K562 (cell line): ENCODE measurements at regions not wholly inside any gene's neighbourhood (a gene's known extent, or its start where the extent isn't known, plus 50 kb on each side); places are given as distances from the start of the nearest gene placed in this dataset.

Experiments used
- ATAC-seq: fragments of 200-7000 bp; cut with Tn5 transposase; 3 replicates; pipeline ENCODE4 v1.9.1; 2020; ENCODE audit warnings: moderate library complexity
- BruUV-seq: library from RNA; stranded (reverse); fragments of 400-500 nt; replicated peaks from 2 replicates; lab custom pipeline; 2021; lab: Mats Ljungman, UMichigan
- CTCF ChIA-PET: fragments of 300-600 bp; formaldehyde crosslinking; extraction: SDS; loops from one replicate; lab custom pipeline; 2021; ENCODE audit warnings: low intra/inter-chr PET ratio; lab: Yijun Ruan, JAX
- POLR2A ChIA-PET: fragments of 300-600, 350-650 bp; sonication (Branson Sonifier 250); formaldehyde crosslinking; extraction: SDS; loops from one replicate; lab custom pipeline; 2021; ENCODE audit warnings: antibody characterized with exemption, inconsistent platforms; lab: Yijun Ruan, JAX
- DNase-seq, 4 experiments: peaks; one replicate each; pipeline versions ENCODE4 v3.0.0 to v3.0.0-alpha.2; 2011 to 2018; ENCODE audit warnings: low spot score in 3 of 4, mixed read lengths in 3 of 4; ENCODE audit errors: extremely low read depth in 1 of 4
- FAIRE-seq: peaks from 2 replicates; lab custom pipeline; 2011; peaks lifted over from hg19 to GRCh38; lab: Jason Lieb, UNC
- H2AFZ ChIP-seq: 2 replicates; pipeline ENCODE4 v1.6.0; 2011; ENCODE audit warnings: low read depth, low read length, control low read depth, inconsistent platforms
- H3K27ac ChIP-seq: fragments of 200-600 bp; 3 replicates; pipeline ENCODE4 v1.8.0; 2011; ENCODE audit warnings: low read depth, mild to moderate bottlenecking, control low read depth, inconsistent platforms, low read length, moderate library complexity, mixed read lengths; ENCODE audit errors: extremely low read depth
- H3K27me3 ChIP-seq, 2 experiments: fragments of 300-600 bp in 1 of 2; 2 replicates in 1 of 2; 3 replicates in 1 of 2; pipeline versions ENCODE4 v1.6.0 to v1.8.0; 2011; ENCODE audit warnings: inconsistent platforms in 2 of 2, low read length in 2 of 2, mild to moderate bottlenecking in 1 of 2, mixed read lengths in 1 of 2, moderate library complexity in 1 of 2; ENCODE audit not compliant: control insufficient read depth in 2 of 2, insufficient read depth in 2 of 2
- H3K36me3 ChIP-seq: fragments of 300-600 bp; 3 replicates; pipeline ENCODE4 v1.8.0; 2011; ENCODE audit warnings: mild to moderate bottlenecking, low read length, inconsistent platforms; ENCODE audit not compliant: control insufficient read depth, insufficient read depth
- H3K4me1 ChIP-seq, 2 experiments: fragments of 200-600 bp in 1 of 2; replicated peaks in 1 of 2; 2 replicates in 1 of 2; 3 replicates in 1 of 2; pipeline versions ENCODE4 v1.5.1 to v1.8.0; 2011; ENCODE audit warnings: inconsistent platforms in 2 of 2, low read length in 2 of 2, mild to moderate bottlenecking in 1 of 2, mixed read lengths in 1 of 2, moderate library complexity in 1 of 2; ENCODE audit not compliant: control insufficient read depth in 2 of 2, insufficient read depth in 2 of 2
- H3K4me2 ChIP-seq: 2 replicates; pipeline ENCODE4 v1.6.1; 2011; ENCODE audit warnings: low read length, control low read depth, inconsistent platforms, mixed read lengths; ENCODE audit not compliant: insufficient read depth
- H3K4me3 ChIP-seq: fragments of 200-600 bp; sonication (generic), shearing (Covaris generic); 2 replicates; pipeline ENCODE4 v1.5.1; 2016; ENCODE audit warnings: control low read depth, inconsistent platforms
- H3K79me2 ChIP-seq: fragments of 200-600 bp; 3 replicates; pipeline ENCODE4 v1.8.0; 2011; ENCODE audit warnings: low read length, inconsistent platforms; ENCODE audit not compliant: control insufficient read depth, insufficient read depth
- H3K9ac ChIP-seq, 2 experiments: 2 replicates each; pipeline versions ENCODE4 v1.6.0 to v1.6.1; 2011; ENCODE audit warnings: low read depth in 2 of 2, low read length in 2 of 2, control low read depth in 1 of 2, inconsistent platforms in 1 of 2, mild to moderate bottlenecking in 1 of 2, mixed read lengths in 1 of 2; ENCODE audit not compliant: insufficient read depth in 1 of 2
- H3K9me1 ChIP-seq: one replicate; pipeline ENCODE4 v1.6.0; 2011; ENCODE audit warnings: inconsistent platforms, mild to moderate bottlenecking, low read length, moderate library complexity; ENCODE audit not compliant: control insufficient read depth, insufficient read depth
- H3K9me3 ChIP-seq: replicated peaks from 2 replicates; pipeline ENCODE4 v1.5.1; 2011; ENCODE audit warnings: low read depth, low read length, inconsistent platforms; ENCODE audit not compliant: control insufficient read depth, insufficient read depth
- H4K20me1 ChIP-seq: replicated peaks from 2 replicates; pipeline ENCODE4 v1.6.1; 2011; ENCODE audit warnings: low read length, inconsistent platforms, mixed read lengths; ENCODE audit not compliant: control insufficient read depth, insufficient read depth
- HEY1 ChIP-seq: fragments of 250-450 bp; sonication (Bioruptor Pico); IDR thresholded peaks from 2 replicates; pipeline ENCODE4 v1.5.0; 2020; ENCODE audit warnings: mild to moderate bottlenecking, moderate library complexity, borderline replicate concordance
- HIVEP1 ChIP-seq: fragments of 250-450 bp; sonication (Bioruptor Pico); IDR thresholded peaks from 2 replicates; pipeline ENCODE4 v1.4.0; 2020; ENCODE audit warnings: mild to moderate bottlenecking
- MAZ ChIP-seq, 2 experiments: fragments of 450-650 bp in 1 of 2; sonication (generic) in 1 of 2; formaldehyde crosslinking; IDR thresholded peaks in 1 of 2; conservative IDR thresholded peaks in 1 of 2; 2 replicates each; pipeline versions ENCODE4 v1.4.0 to v1.5.0; 2020; ENCODE audit warnings: mild to moderate bottlenecking in 1 of 2, missing genetic modification reagents in 1 of 2
- NFRKB ChIP-seq: fragments of 450-650 bp; IDR thresholded peaks from 2 replicates; pipeline ENCODE4 v1.6.1; 2016; ENCODE audit warnings: low read depth
- NKRF ChIP-seq: fragments of 450-650 bp; IDR thresholded peaks from 2 replicates; pipeline ENCODE4 v1.6.1; 2016; ENCODE audit warnings: borderline replicate concordance
- TBL1XR1 ChIP-seq, 2 experiments: IDR thresholded peaks; 2 replicates each; pipeline ENCODE4 v1.6.1; 2012; ENCODE audit warnings: improper control_type of control experiment in 2 of 2, low read length in 2 of 2, mild to moderate bottlenecking in 1 of 2
- USF1 ChIP-seq: sonication (generic); formaldehyde crosslinking; IDR thresholded peaks from 2 replicates; pipeline ENCODE4 v1.9.0; 2022; ENCODE audit warnings: mild to moderate bottlenecking, missing genetic modification reagents
- ZFP30 ChIP-seq: fragments of 250-450 bp; sonication (Bioruptor Pico); IDR thresholded peaks from 2 replicates; pipeline ENCODE4 v1.8.0; 2022; ENCODE audit warnings: moderate library complexity, mild to moderate bottlenecking, inconsistent platforms, borderline replicate concordance
- ZKSCAN1 ChIP-seq: fragments of 150-350 bp; IDR thresholded peaks from 2 replicates; pipeline ENCODE4 v1.6.1; 2016; ENCODE audit warnings: low read depth, low read length
- WGBS: fragments of 100-300 bp; shearing (Covaris generic); methylation state at CpG from one replicate; pipeline ENCODE4 v1.1.6; 2016; ENCODE audit warnings: low coverage, mixed read lengths; ENCODE audit not compliant: insufficient coverage; ENCODE audit errors: missing lambda C conversion rate; 5-methylcytosine and 5-hydroxymethylcytosine counted together
- in situ Hi-C: fragments of 300-500 bp; cut with MboI; formaldehyde crosslinking; loops from 4 replicates; pipeline ENCODE4 v1.15.0; 2018; ENCODE audit warnings: inconsistent platforms, mixed read lengths
- intact Hi-C: fragments of 100-400 bp; cut with micrococcal nuclease; formaldehyde crosslinking; loops from 2 replicates; pipeline ENCODE4 v1.14.2; 2022
- TF ChIP-seq, protein P1 (sequence below): fragments of 250-450 bp; sonication (Bioruptor Pico); IDR thresholded peaks from 2 replicates; pipeline ENCODE4 v1.6.1; 2021; ENCODE audit warnings: mild to moderate bottlenecking

- H3K9ac ChIP-seq = no peak overlapping the region
- TF ChIP-seq HIVEP1 (CRISPR knock-in tag) = no peak
- TF ChIP-seq HEY1 (CRISPR knock-in tag) = no peak
- no peak for TF ChIP-seq ZFP30 (CRISPR knock-in tag)
- TF ChIP-seq NKRF = no peak
- TF ChIP-seq TBL1XR1 (IDR thresholded peaks at IDR 0.05; ENCODE audit: low read length in 2 of 2) = no peak
- no peak for TF ChIP-seq MAZ (CRISPR knock-in tag; conservative IDR thresholded peaks at IDR 0.05 in 1 of 2, IDR thresholded peaks at IDR 0.05 in 1 of 2)
- no peak for TF ChIP-seq NFRKB
- TF ChIP-seq ZKSCAN1 = no peak
- no peak for TF ChIP-seq USF1 (CRISPR knock-in tag)
- TF ChIP-seq, protein P1, sequence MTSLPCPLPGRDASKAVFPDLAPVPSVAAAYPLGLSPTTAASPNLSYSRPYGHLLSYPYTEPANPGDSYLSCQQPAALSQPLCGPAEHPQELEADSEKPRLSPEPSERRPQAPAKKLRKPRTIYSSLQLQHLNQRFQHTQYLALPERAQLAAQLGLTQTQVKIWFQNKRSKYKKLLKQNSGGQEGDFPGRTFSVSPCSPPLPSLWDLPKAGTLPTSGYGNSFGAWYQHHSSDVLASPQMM (CRISPR knock-in tag) = no peak
- H3K9me3 ChIP-seq = no peaks in the 10 kb centered on the region
- H2AFZ ChIP-seq = no peak overlapping the region
- ATAC-seq = no peak
- no peak overlapping the region for H3K4me3 ChIP-seq
- 1% methylated on average over 4 of the region's 4 CpGs for WGBS
- H3K9me1 ChIP-seq = no peaks in the 10 kb centered on the region
- intact Hi-C loops = no loop called here
- peaks cover 0 to 5% of the 10 kb centered on the region in 2 experiments; a peak in 1 of 5 replicates for H3K27me3 ChIP-seq
- H4K20me1 ChIP-seq = no peaks in the 10 kb centered on the region
- ChIA-PET POLR2A (no interaction called here), CTCF (no interaction called here)
- no peaks in the 10 kb centered on the region for H3K4me1 ChIP-seq
- H3K27ac ChIP-seq = no peak overlapping the region
- in situ Hi-C loops = no loop called here
- DNase-seq = no peak
- H3K79me2 ChIP-seq = no peaks in the 10 kb centered on the region
- H3K4me2 ChIP-seq = no peak overlapping the region
- FAIRE-seq = no peak
- BruUV-seq = no TSS peak
- H3K36me3 ChIP-seq = no peaks in the 10 kb centered on the region
These were observed 285.8 kb upstream of the DYNLRB2 start for GRCh38 chr16:80254970-80255369.
